CD4-positive, alpha-beta T cell (primary cell): ENCODE measurements at regions not wholly inside any gene's neighbourhood (a gene's known extent, or its start where the extent isn't known, plus 50 kb on each side); places are given as distances from the start of the nearest gene placed in this dataset.

Experiments used
- ATAC-seq: fragments of 200-7000 bp; cut with Tn5 transposase; one replicate; pipeline ENCODE4 v1.10.0; 2022; ENCODE audit warnings: mild to moderate bottlenecking; ENCODE audit not compliant: poor library complexity
- CTCF ChIA-PET: fragments of 350-600 bp; sonication (Branson Sonifier 250); formaldehyde crosslinking; loops from one replicate; lab custom pipeline; 2021; ENCODE audit warnings: antibody characterized with exemption, inconsistent platforms; lab: Charles Lee
- POLR2A ChIA-PET: fragments of 350-600 bp; sonication (Branson Sonifier 250); formaldehyde crosslinking; loops from one replicate; lab custom pipeline; 2021; ENCODE audit warnings: antibody characterized with exemption, inconsistent platforms; lab: Charles Lee
- DNase-seq, 14 experiments: peaks; one replicate each; pipeline ENCODE4 v3.0.0-alpha.2; 2013 to 2020; ENCODE audit warnings: mixed read lengths in 2 of 14
- H3K27ac ChIP-seq, 2 donors: one replicate each; pipeline versions ENCODE4 v1.5.1 to v1.7.0; 2013; ENCODE audit warnings: low read length in 2 of 2, low read depth in 1 of 2, mild to moderate bottlenecking in 1 of 2
- H3K27me3 ChIP-seq, 2 experiments: 1 replicate in 1 of 2; 2 replicates in 1 of 2; pipeline versions ENCODE4 v1.6.1 to v1.7.0; 2013; ENCODE audit warnings: low read length in 2 of 2, control low read depth in 1 of 2, mild to moderate bottlenecking in 1 of 2, moderate library complexity in 1 of 2; ENCODE audit not compliant: insufficient read depth in 2 of 2, control insufficient read depth in 1 of 2
- H3K36me3 ChIP-seq: one replicate; pipeline ENCODE4 v1.6.1; 2013; ENCODE audit warnings: low read length, control low read depth; ENCODE audit not compliant: insufficient read depth
- H3K4me1 ChIP-seq: one replicate; pipeline ENCODE4 v1.6.1; 2013; ENCODE audit warnings: low read length, control low read depth; ENCODE audit not compliant: insufficient read depth
- H3K4me3 ChIP-seq: one replicate; pipeline ENCODE4 v1.5.1; 2013; ENCODE audit warnings: mild to moderate bottlenecking, low read length, moderate library complexity
- H3K9me3 ChIP-seq, 2 experiments: 1 replicate in 1 of 2; 2 replicates in 1 of 2; pipeline versions ENCODE4 v1.6.1 to v1.7.0; 2013; ENCODE audit warnings: low read length in 2 of 2, mild to moderate bottlenecking in 2 of 2, control low read depth in 1 of 2, moderate library complexity in 1 of 2; ENCODE audit not compliant: control insufficient read depth in 1 of 2, insufficient read depth in 1 of 2
- H3K27ac Mint-ChIP-seq: one replicate; pipeline ENCODE4 v1.8.0; 2020; ENCODE audit warnings: mixed read lengths
- H3K27me3 Mint-ChIP-seq: one replicate; pipeline ENCODE4 v1.8.0; 2021; ENCODE audit warnings: mixed read lengths
- H3K36me3 Mint-ChIP-seq: one replicate; pipeline ENCODE4 v1.8.0; 2021; ENCODE audit warnings: low read depth, mixed read lengths
- H3K4me1 Mint-ChIP-seq: one replicate; pipeline ENCODE4 v1.8.0; 2021; ENCODE audit warnings: low read depth, mixed read lengths
- H3K4me3 Mint-ChIP-seq: one replicate; pipeline ENCODE4 v1.8.0; 2020; ENCODE audit warnings: mild to moderate bottlenecking, mixed read lengths
- H3K9me3 Mint-ChIP-seq: one replicate; pipeline ENCODE4 v1.8.0; 2020; ENCODE audit warnings: mixed read lengths
- intact Hi-C, 2 experiments: fragments of 100-400 bp; cut with DNase I in 1 of 2; cut with micrococcal nuclease in 1 of 2; formaldehyde crosslinking; loops; one replicate each; pipeline versions ENCODE4 v1.15.1 to v1.9.0; 2023 to 2025; cut with DNase I, micrococcal nuclease
- TF ChIP-seq, protein P1 (sequence below): fragments of 200-600 bp; IDR thresholded peaks from one replicate; pipeline ENCODE4 v1.8.0; 2022; ENCODE audit warnings: antibody characterized with exemption, mild to moderate bottlenecking

DNA sequence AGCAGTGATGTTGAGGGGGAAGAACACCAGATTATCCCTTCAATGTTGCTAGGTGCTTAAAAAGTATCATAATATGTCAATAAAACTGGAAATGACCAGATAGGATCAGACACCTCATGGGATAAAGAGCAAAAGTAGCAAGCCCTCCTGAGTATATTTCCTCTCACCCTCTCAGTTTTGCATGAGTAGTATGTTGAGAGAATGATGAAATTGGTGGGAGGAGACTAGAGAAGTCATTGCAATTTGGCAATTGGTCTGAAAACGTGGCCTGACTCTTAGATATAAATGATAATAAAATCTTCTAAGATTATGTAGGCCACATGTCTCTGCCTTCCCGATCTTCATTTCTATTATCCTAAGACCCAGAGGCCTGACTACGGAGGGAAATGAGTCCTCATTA lies 151.2 kb upstream of the ARRDC3 start:
- Mint-ChIP-seq H3K4me3 (no peak overlapping the region), H3K4me1 (no peaks in the 10 kb centered on the region), H3K27me3 (no peaks in the 10 kb centered on the region), H3K36me3 (no peaks in the 10 kb centered on the region), H3K27ac (no peak overlapping the region), H3K9me3 (peaks cover 1% of the 10 kb centered on the region)
- Histone ChIP-seq H3K9me3 (no peaks in the 10 kb centered on the region), H3K27me3 (no peaks in the 10 kb centered on the region), H3K27ac (no peak overlapping the region), H3K36me3 (no peaks in the 10 kb centered on the region), H3K4me3 (no peak overlapping the region), H3K4me1 (no peaks in the 10 kb centered on the region)
- DNase-seq (no peak), ATAC-seq (no peak)
- POLR2A ChIA-PET: no interaction called here
- intact Hi-C loops: no loop called here
- TF ChIP-seq, protein P1, sequence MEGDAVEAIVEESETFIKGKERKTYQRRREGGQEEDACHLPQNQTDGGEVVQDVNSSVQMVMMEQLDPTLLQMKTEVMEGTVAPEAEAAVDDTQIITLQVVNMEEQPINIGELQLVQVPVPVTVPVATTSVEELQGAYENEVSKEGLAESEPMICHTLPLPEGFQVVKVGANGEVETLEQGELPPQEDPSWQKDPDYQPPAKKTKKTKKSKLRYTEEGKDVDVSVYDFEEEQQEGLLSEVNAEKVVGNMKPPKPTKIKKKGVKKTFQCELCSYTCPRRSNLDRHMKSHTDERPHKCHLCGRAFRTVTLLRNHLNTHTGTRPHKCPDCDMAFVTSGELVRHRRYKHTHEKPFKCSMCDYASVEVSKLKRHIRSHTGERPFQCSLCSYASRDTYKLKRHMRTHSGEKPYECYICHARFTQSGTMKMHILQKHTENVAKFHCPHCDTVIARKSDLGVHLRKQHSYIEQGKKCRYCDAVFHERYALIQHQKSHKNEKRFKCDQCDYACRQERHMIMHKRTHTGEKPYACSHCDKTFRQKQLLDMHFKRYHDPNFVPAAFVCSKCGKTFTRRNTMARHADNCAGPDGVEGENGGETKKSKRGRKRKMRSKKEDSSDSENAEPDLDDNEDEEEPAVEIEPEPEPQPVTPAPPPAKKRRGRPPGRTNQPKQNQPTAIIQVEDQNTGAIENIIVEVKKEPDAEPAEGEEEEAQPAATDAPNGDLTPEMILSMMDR: no peak
- CTCF ChIA-PET: no interaction called here

- ATAC-seq: no peak
- no peak overlapping the region for H3K27ac ChIP-seq
- intact Hi-C loops: no loop called here
- no peak overlapping the region for H3K4me3 ChIP-seq
- Mint-ChIP-seq H3K36me3 (no peaks in the 10 kb centered on the region), H3K4me3 (no peak overlapping the region), H3K27ac (no peak overlapping the region), H3K27me3 (no peaks in the 10 kb centered on the region), H3K9me3 (peaks cover 4% of the 10 kb centered on the region), H3K4me1 (no peaks in the 10 kb centered on the region)
- CTCF ChIA-PET: no interaction called here
- H3K9me3 ChIP-seq: no peaks in the 10 kb centered on the region
- POLR2A ChIA-PET: no interaction called here
- TF ChIP-seq, protein P1: no peak
- no peaks in the 10 kb centered on the region for H3K27me3 ChIP-seq
- no peaks in the 10 kb centered on the region for H3K4me1 ChIP-seq
- H3K36me3 ChIP-seq: no peaks in the 10 kb centered on the region
- no peak for DNase-seq
Measured at GRCh38 chr5:91532779-91533178, 149.7 kb upstream of the ARRDC3 start.

DNA sequence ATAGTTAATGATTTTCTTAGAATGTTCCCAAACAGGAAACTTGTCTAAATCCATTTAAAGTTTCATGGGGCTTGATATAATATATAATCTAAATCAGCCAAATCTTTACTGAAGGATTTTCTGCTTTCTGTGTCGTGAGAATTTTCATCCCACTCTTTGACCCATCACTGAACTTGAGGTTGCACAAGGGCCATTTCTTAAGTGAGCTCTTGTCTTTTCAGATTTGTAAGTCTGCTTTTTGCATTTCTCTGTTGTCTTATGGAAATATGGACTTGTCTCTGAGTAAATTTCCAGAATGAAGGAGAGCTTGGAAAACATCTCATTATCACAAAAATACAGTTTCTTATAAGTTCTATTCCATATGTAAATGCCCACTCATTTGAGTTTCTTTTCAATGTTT lies 149.2 kb upstream of the ARRDC3 start:
- no peak overlapping the region for H3K27ac ChIP-seq
- no peak for DNase-seq
- no peaks in the 10 kb centered on the region for H3K27me3 ChIP-seq
- no peaks in the 10 kb centered on the region for H3K36me3 ChIP-seq
- no peak for ATAC-seq
- Mint-ChIP-seq H3K27ac (no peak overlapping the region), H3K36me3 (no peaks in the 10 kb centered on the region), H3K4me3 (no peak overlapping the region), H3K4me1 (no peaks in the 10 kb centered on the region), H3K9me3 (peaks cover 4% of the 10 kb centered on the region), H3K27me3 (no peaks in the 10 kb centered on the region)
- TF ChIP-seq, protein P1: no peak
- intact Hi-C loops: no loop called here
- CTCF ChIA-PET: no interaction called here
- POLR2A ChIA-PET: no interaction called here
- H3K4me3 ChIP-seq: no peak overlapping the region
- no peaks in the 10 kb centered on the region for H3K4me1 ChIP-seq
- no peaks in the 10 kb centered on the region for H3K9me3 ChIP-seq
